Ascending aorta (tissue), 2 donors: ENCODE measurements at regions not wholly inside any gene's neighbourhood (a gene's known extent, or its start where the extent isn't known, plus 50 kb on each side); places are given as distances from the start of the nearest gene placed in this dataset.
"Not testable (repeated sequence)": the region's sequence is repeated elsewhere in the genome, so short reads cannot be mapped to it uniquely, and the experiment has no call there.

ENCODE experiments used
- DNase-seq, 2 donors: peaks; one replicate each; pipeline ENCODE4 v3.0.0-alpha.2; 2019; ENCODE audit warnings: low spot score in 2 of 2
- H3K27ac ChIP-seq, 2 donors: fragments of 200-600 bp; sonication (generic); one replicate each; pipeline ENCODE4 v1.5.1; 2016 to 2017; ENCODE audit warnings: mild to moderate bottlenecking in 1 of 2
- H3K27me3 ChIP-seq: fragments of 200-600 bp; sonication (generic); one replicate; pipeline ENCODE4 v1.5.1; 2017
- H3K36me3 ChIP-seq, 2 donors: fragments of 200-600 bp; sonication (generic); one replicate each; pipeline ENCODE4 v1.5.1; 2016
- H3K4me1 ChIP-seq, 2 donors: fragments of 200-600 bp; sonication (generic); one replicate each; pipeline ENCODE4 v1.5.1; 2016 to 2017; ENCODE audit warnings: mild to moderate bottlenecking in 1 of 2
- H3K4me3 ChIP-seq, 2 donors: fragments of 200-600 bp; sonication (generic); one replicate each; pipeline ENCODE4 v1.5.1; 2016 to 2017; ENCODE audit warnings: mild to moderate bottlenecking in 1 of 2
- H3K9me3 ChIP-seq, 2 donors: fragments of 200-600 bp; sonication (generic); one replicate each; pipeline ENCODE4 v1.5.1; 2016
- CTCF ChIP-seq, 3 experiments: fragments of 200-600 bp in 2 of 3; fragments of 450-650 bp in 1 of 3; sonication (generic) in 2 of 3; IDR thresholded peaks; one replicate each; pipeline ENCODE4 v1.5.1; 2016 to 2019; ENCODE audit warnings: antibody characterized with exemption in 3 of 3, mild to moderate bottlenecking in 1 of 3, moderate library complexity in 1 of 3
- intact Hi-C: fragments of 100-400 bp; cut with DNase I; formaldehyde crosslinking; loops from one replicate; pipeline ENCODE4 v1.15.1; 2023

- H3K27me3 ChIP-seq, H3K9me3 ChIP-seq, H3K27ac ChIP-seq, H3K4me1 ChIP-seq, intact Hi-C loops, H3K36me3 ChIP-seq, DNase-seq: not testable (repeated sequence)
- peak overlapping the region; percentile 53 to 60 for H3K4me3 ChIP-seq
Measured at GRCh38 chr4:4106923-4107322, 119.8 kb downstream of the OTOP1 start.

GRCh38 chr4:4107411-4108107 is 119.2 kb downstream of the OTOP1 start:
- H3K4me1 ChIP-seq, H3K27me3 ChIP-seq, H3K36me3 ChIP-seq, H3K27ac ChIP-seq, H3K9me3 ChIP-seq, intact Hi-C loops: not testable (repeated sequence)
- peak; percentile 32 to 60 (median 58) for TF ChIP-seq CTCF (IDR thresholded peaks at IDR 0.05)
- H3K4me3 ChIP-seq: peak overlapping the region; percentile 53 to 60
- DNase-seq: peak in 1 of 2 donors; percentile 64

- H3K27ac ChIP-seq, H3K4me1 ChIP-seq, H3K9me3 ChIP-seq, DNase-seq, H3K4me3 ChIP-seq, intact Hi-C loops, H3K36me3 ChIP-seq, H3K27me3 ChIP-seq: not testable (repeated sequence)
Measured at GRCh38 chr4:4115381-4115780, 111.3 kb downstream of the OTOP1 start.

GRCh38 chr4:4116901-4117300 is 109.8 kb downstream of the OTOP1 start:
- intact Hi-C loops, H3K4me3 ChIP-seq: not testable (repeated sequence)

GRCh38 chr4:4134368-4134767 is 92.4 kb downstream of the OTOP1 start:
- H3K9me3 ChIP-seq, H3K27me3 ChIP-seq, H3K4me3 ChIP-seq, H3K27ac ChIP-seq, DNase-seq, H3K4me1 ChIP-seq, H3K36me3 ChIP-seq, intact Hi-C loops: not testable (repeated sequence)

More at GRCh38 chr4:4116901-4117300, 109.8 kb downstream of the OTOP1 start:
- H3K27me3 ChIP-seq, H3K36me3 ChIP-seq, H3K4me1 ChIP-seq, H3K27ac ChIP-seq, DNase-seq, H3K9me3 ChIP-seq: not testable (repeated sequence)

DNA sequence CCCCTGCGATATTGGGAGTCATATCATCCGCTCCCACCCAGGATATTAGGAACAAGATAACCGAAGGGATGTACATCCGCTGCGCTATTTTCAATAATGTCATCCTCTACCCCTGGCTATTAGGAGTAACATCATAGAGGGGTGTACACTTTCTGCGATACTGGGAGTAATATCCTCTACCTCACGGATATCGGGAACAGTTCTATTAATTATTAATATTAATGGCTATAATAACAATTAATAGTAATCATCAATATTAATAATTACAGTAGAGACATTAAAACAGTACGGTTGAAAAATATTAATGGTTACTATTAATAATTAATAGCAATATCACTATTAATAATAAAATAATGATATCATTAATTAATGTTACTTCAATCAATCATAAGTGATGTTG is 90.1 kb downstream of the OTOP1 start:
- H3K36me3 ChIP-seq, H3K27ac ChIP-seq, intact Hi-C loops, H3K9me3 ChIP-seq, DNase-seq, H3K27me3 ChIP-seq, H3K4me1 ChIP-seq, H3K4me3 ChIP-seq: not testable (repeated sequence)
